Thymus (tissue), 11 donors: ENCODE measurements at regions not wholly inside any gene's neighbourhood (a gene's known extent, or its start where the extent isn't known, plus 50 kb on each side); places are given as distances from the start of the nearest gene placed in this dataset.
"Not testable (repeated sequence)": the region's sequence is repeated elsewhere in the genome, so short reads cannot be mapped to it uniquely, and the experiment has no call there.

Experiments used
- DNase-seq, 9 donors: peaks; one replicate each; pipeline ENCODE4 v3.0.0-alpha.2; 2013; ENCODE audit warnings: low spot score in 9 of 9, low read depth in 6 of 9, missing footprints in 1 of 9
- H3K27ac ChIP-seq, 2 donors: one replicate each; pipeline ENCODE4 v1.5.1; 2013; ENCODE audit warnings: control low read depth in 1 of 2, low read depth in 1 of 2, low read length in 1 of 2, mild to moderate bottlenecking in 1 of 2, moderate library complexity in 1 of 2
- H3K27me3 ChIP-seq, 2 donors: one replicate each; pipeline ENCODE4 v1.5.1; 2013; ENCODE audit warnings: low read length in 1 of 2; ENCODE audit not compliant: control insufficient read depth in 2 of 2, insufficient read depth in 1 of 2
- H3K36me3 ChIP-seq, 2 donors: one replicate each; pipeline ENCODE4 v1.5.1; 2013; ENCODE audit warnings: low read length in 1 of 2, mild to moderate bottlenecking in 1 of 2, moderate library complexity in 1 of 2; ENCODE audit not compliant: control insufficient read depth in 2 of 2, insufficient read depth in 2 of 2
- H3K4me1 ChIP-seq, 2 donors: one replicate each; pipeline ENCODE4 v1.5.1; 2013; ENCODE audit warnings: low read length in 2 of 2; ENCODE audit not compliant: control insufficient read depth in 2 of 2, insufficient read depth in 2 of 2
- H3K4me3 ChIP-seq, 2 donors: one replicate each; pipeline ENCODE4 v1.5.1; 2013; ENCODE audit warnings: low read length in 2 of 2, control low read depth in 1 of 2, mild to moderate bottlenecking in 1 of 2
- H3K9me3 ChIP-seq, 2 donors: one replicate each; pipeline ENCODE4 v1.5.1; 2013; ENCODE audit warnings: low read length in 1 of 2, mild to moderate bottlenecking in 1 of 2; ENCODE audit not compliant: control insufficient read depth in 2 of 2, insufficient read depth in 1 of 2
- WGBS: extraction: QIAGEN DNeasy Blood & Tissue Kit; methylation state at CpG from one replicate; pipeline ENCODE4 v1.1.7; 2013; 5-methylcytosine and 5-hydroxymethylcytosine counted together
- donor health status: healthy.

- WGBS = 90% methylated on average over 3 of the region's 3 CpGs
- H3K36me3 ChIP-seq = no peaks in the 10 kb centered on the region
- H3K27me3 ChIP-seq = no peaks in the 10 kb centered on the region
- H3K27ac ChIP-seq = no peak overlapping the region
- H3K9me3 ChIP-seq = no peaks in the 10 kb centered on the region
- DNase-seq = no peak
- H3K4me3 ChIP-seq = no peak overlapping the region
- no peaks in the 10 kb centered on the region for H3K4me1 ChIP-seq
Measured at GRCh38 chr15:79492065-79492464, 59.9 kb downstream of the MINAR1 start.

GRCh38 chr15:79494384-79494909, 62.3 kb downstream of the MINAR1 start:
- no peaks in the 10 kb centered on the region for H3K27me3 ChIP-seq
- H3K27ac ChIP-seq = no peak overlapping the region
- WGBS = 74% methylated on average over 7 of the region's 7 CpGs
- no peaks in the 10 kb centered on the region for H3K9me3 ChIP-seq
- DNase-seq = no peak
- H3K4me1 ChIP-seq = no peaks in the 10 kb centered on the region
- no peaks in the 10 kb centered on the region for H3K36me3 ChIP-seq
- no peak overlapping the region for H3K4me3 ChIP-seq

GRCh38 chr15:79494963-79495755, 63.0 kb downstream of the MINAR1 start:
- H3K9me3 ChIP-seq = no peaks in the 10 kb centered on the region
- H3K4me3 ChIP-seq = no peak overlapping the region
- no peak for DNase-seq
- H3K27me3 ChIP-seq = no peaks in the 10 kb centered on the region
- no peaks in the 10 kb centered on the region for H3K4me1 ChIP-seq
- 80% methylated on average over 6 of the region's 6 CpGs for WGBS
- no peak overlapping the region for H3K27ac ChIP-seq
- no peaks in the 10 kb centered on the region for H3K36me3 ChIP-seq

- WGBS = 95% methylated on average over 2 of the region's 2 CpGs
Measured at GRCh38 chr15:79495775-79496174, 63.6 kb downstream of the MINAR1 start.

GRCh38 chr15:79496838-79497237, 64.7 kb downstream of the MINAR1 start:
- Histone ChIP-seq H3K4me1 (no peaks in the 10 kb centered on the region), H3K4me3 (no peak overlapping the region), H3K27me3 (no peaks in the 10 kb centered on the region), H3K36me3 (no peaks in the 10 kb centered on the region), H3K27ac (no peak overlapping the region), H3K9me3 (no peaks in the 10 kb centered on the region)
- 95% methylated on average over 4 of the region's 4 CpGs for WGBS
- no peak for DNase-seq

More at GRCh38 chr15:79495775-79496174, 63.6 kb downstream of the MINAR1 start:
- Histone ChIP-seq H3K9me3 (no peaks in the 10 kb centered on the region), H3K4me1 (no peaks in the 10 kb centered on the region), H3K27ac (no peak overlapping the region), H3K27me3 (no peaks in the 10 kb centered on the region), H3K36me3 (no peaks in the 10 kb centered on the region), H3K4me3 (no peak overlapping the region)
- DNase-seq = no peak

GRCh38 chr15:79501086-79501485, 69.0 kb downstream of the MINAR1 start:
- DNase-seq = no peak
- Histone ChIP-seq H3K4me1 (no peaks in the 10 kb centered on the region), H3K36me3 (no peaks in the 10 kb centered on the region), H3K27ac (no peak overlapping the region), H3K9me3 (no peaks in the 10 kb centered on the region), H3K4me3 (no peak overlapping the region), H3K27me3 (no peaks in the 10 kb centered on the region)
- 83% methylated on average over 5 of the region's 5 CpGs for whole genome bisulfite sequencing

- no peaks in the 10 kb centered on the region for H3K27me3 ChIP-seq
- WGBS = 88% methylated on average over 4 of the region's 4 CpGs
- no peak for DNase-seq
- no peak overlapping the region for H3K27ac ChIP-seq
- no peaks in the 10 kb centered on the region for H3K36me3 ChIP-seq
- no peaks in the 10 kb centered on the region for H3K9me3 ChIP-seq
- no peak overlapping the region for H3K4me3 ChIP-seq
- H3K4me1 ChIP-seq = no peaks in the 10 kb centered on the region
Measured at GRCh38 chr15:79505956-79506355, 73.8 kb downstream of the MINAR1 start.

- H3K4me3 ChIP-seq, H3K36me3 ChIP-seq, H3K9me3 ChIP-seq, DNase-seq, H3K27ac ChIP-seq, H3K27me3 ChIP-seq, H3K4me1 ChIP-seq: not testable (repeated sequence)
- 75% methylated on average over 2 of the region's 3 CpGs for WGBS
Measured at GRCh38 chr15:79512844-79513243, 80.7 kb downstream of the MINAR1 start.

- H3K36me3 ChIP-seq = no peaks in the 10 kb centered on the region
- H3K4me1 ChIP-seq = no peaks in the 10 kb centered on the region
- H3K9me3 ChIP-seq = no peaks in the 10 kb centered on the region
- H3K27me3 ChIP-seq = no peaks in the 10 kb centered on the region
- no peak overlapping the region for H3K27ac ChIP-seq
- 91% methylated on average over 8 of the region's 8 CpGs for WGBS
- H3K4me3 ChIP-seq = no peak overlapping the region
- DNase-seq = no peak
Measured at GRCh38 chr15:79513417-79513816, 81.3 kb downstream of the MINAR1 start.
